K562 (cell line): ENCODE measurements at regions not wholly inside any gene's neighbourhood (a gene's known extent, or its start where the extent isn't known, plus 50 kb on each side); places are given as distances from the start of the nearest gene placed in this dataset.

Experiments used
- ATAC-seq: fragments of 200-7000 bp; cut with Tn5 transposase; 3 replicates; pipeline ENCODE4 v1.9.1; 2020; ENCODE audit warnings: moderate library complexity
- BruUV-seq: library from RNA; stranded (reverse); fragments of 400-500 nt; replicated peaks from 2 replicates; lab custom pipeline; 2021; lab: Mats Ljungman, UMichigan
- CTCF ChIA-PET: fragments of 300-600 bp; formaldehyde crosslinking; extraction: SDS; loops from one replicate; lab custom pipeline; 2021; ENCODE audit warnings: low intra/inter-chr PET ratio; lab: Yijun Ruan, JAX
- POLR2A ChIA-PET: fragments of 300-600, 350-650 bp; sonication (Branson Sonifier 250); formaldehyde crosslinking; extraction: SDS; loops from one replicate; lab custom pipeline; 2021; ENCODE audit warnings: antibody characterized with exemption, inconsistent platforms; lab: Yijun Ruan, JAX
- DNase-seq, 4 experiments: peaks; one replicate each; pipeline versions ENCODE4 v3.0.0 to v3.0.0-alpha.2; 2011 to 2018; ENCODE audit warnings: low spot score in 3 of 4, mixed read lengths in 3 of 4; ENCODE audit errors: extremely low read depth in 1 of 4
- FAIRE-seq: peaks from 2 replicates; lab custom pipeline; 2011; peaks lifted over from hg19 to GRCh38; lab: Jason Lieb, UNC
- H2AFZ ChIP-seq: 2 replicates; pipeline ENCODE4 v1.6.0; 2011; ENCODE audit warnings: low read depth, low read length, control low read depth, inconsistent platforms
- H3K27ac ChIP-seq: fragments of 200-600 bp; 3 replicates; pipeline ENCODE4 v1.8.0; 2011; ENCODE audit warnings: low read depth, mild to moderate bottlenecking, control low read depth, inconsistent platforms, low read length, moderate library complexity, mixed read lengths; ENCODE audit errors: extremely low read depth
- H3K27me3 ChIP-seq, 2 experiments: fragments of 300-600 bp in 1 of 2; 2 replicates in 1 of 2; 3 replicates in 1 of 2; pipeline versions ENCODE4 v1.6.0 to v1.8.0; 2011; ENCODE audit warnings: inconsistent platforms in 2 of 2, low read length in 2 of 2, mild to moderate bottlenecking in 1 of 2, mixed read lengths in 1 of 2, moderate library complexity in 1 of 2; ENCODE audit not compliant: control insufficient read depth in 2 of 2, insufficient read depth in 2 of 2
- H3K36me3 ChIP-seq: fragments of 300-600 bp; 3 replicates; pipeline ENCODE4 v1.8.0; 2011; ENCODE audit warnings: mild to moderate bottlenecking, low read length, inconsistent platforms; ENCODE audit not compliant: control insufficient read depth, insufficient read depth
- H3K4me1 ChIP-seq, 2 experiments: fragments of 200-600 bp in 1 of 2; replicated peaks in 1 of 2; 2 replicates in 1 of 2; 3 replicates in 1 of 2; pipeline versions ENCODE4 v1.5.1 to v1.8.0; 2011; ENCODE audit warnings: inconsistent platforms in 2 of 2, low read length in 2 of 2, mild to moderate bottlenecking in 1 of 2, mixed read lengths in 1 of 2, moderate library complexity in 1 of 2; ENCODE audit not compliant: control insufficient read depth in 2 of 2, insufficient read depth in 2 of 2
- H3K4me2 ChIP-seq: 2 replicates; pipeline ENCODE4 v1.6.1; 2011; ENCODE audit warnings: low read length, control low read depth, inconsistent platforms, mixed read lengths; ENCODE audit not compliant: insufficient read depth
- H3K4me3 ChIP-seq: fragments of 200-600 bp; sonication (generic), shearing (Covaris generic); 2 replicates; pipeline ENCODE4 v1.5.1; 2016; ENCODE audit warnings: control low read depth, inconsistent platforms
- H3K79me2 ChIP-seq: fragments of 200-600 bp; 3 replicates; pipeline ENCODE4 v1.8.0; 2011; ENCODE audit warnings: low read length, inconsistent platforms; ENCODE audit not compliant: control insufficient read depth, insufficient read depth
- H3K9ac ChIP-seq, 2 experiments: 2 replicates each; pipeline versions ENCODE4 v1.6.0 to v1.6.1; 2011; ENCODE audit warnings: low read depth in 2 of 2, low read length in 2 of 2, control low read depth in 1 of 2, inconsistent platforms in 1 of 2, mild to moderate bottlenecking in 1 of 2, mixed read lengths in 1 of 2; ENCODE audit not compliant: insufficient read depth in 1 of 2
- H3K9me1 ChIP-seq: one replicate; pipeline ENCODE4 v1.6.0; 2011; ENCODE audit warnings: inconsistent platforms, mild to moderate bottlenecking, low read length, moderate library complexity; ENCODE audit not compliant: control insufficient read depth, insufficient read depth
- H3K9me3 ChIP-seq: replicated peaks from 2 replicates; pipeline ENCODE4 v1.5.1; 2011; ENCODE audit warnings: low read depth, low read length, inconsistent platforms; ENCODE audit not compliant: control insufficient read depth, insufficient read depth
- H4K20me1 ChIP-seq: replicated peaks from 2 replicates; pipeline ENCODE4 v1.6.1; 2011; ENCODE audit warnings: low read length, inconsistent platforms, mixed read lengths; ENCODE audit not compliant: control insufficient read depth, insufficient read depth
- BRD4 ChIP-seq: fragments of 200-600 bp; sonication (generic); IDR thresholded peaks from 2 replicates; pipeline ENCODE4 v1.6.1; 2017; ENCODE audit warnings: inconsistent platforms
- CBX5 ChIP-seq: IDR thresholded peaks from 2 replicates; pipeline ENCODE4 v1.6.1; 2014; ENCODE audit warnings: low read depth, borderline replicate concordance
- KLF13 ChIP-seq: fragments of 450-650 bp; IDR thresholded peaks from 2 replicates; pipeline ENCODE4 v1.6.1; 2016; ENCODE audit warnings: missing genetic modification characterization, low read depth, mild to moderate bottlenecking, missing compliant biosample characterization, moderate library complexity, borderline replicate concordance
- LCOR ChIP-seq: sonication (generic); formaldehyde crosslinking; IDR thresholded peaks from 2 replicates; pipeline ENCODE4 v1.8.0; 2022; ENCODE audit warnings: mild to moderate bottlenecking, missing genetic modification reagents
- MAFG ChIP-seq: fragments of 450-650 bp; conservative IDR thresholded peaks from 2 replicates; pipeline ENCODE4 v1.6.1; 2016; ENCODE audit warnings: missing genetic modification characterization, missing compliant biosample characterization
- POLR2AphosphoS2 ChIP-seq: IDR thresholded peaks from 2 replicates; pipeline ENCODE4 v1.6.1; 2012; ENCODE audit warnings: low read length, improper control_type of control experiment
- YY1 ChIP-seq, 3 experiments: IDR thresholded peaks; 2 replicates each; pipeline ENCODE4 v1.6.1; 2011; ENCODE audit warnings: low read length in 2 of 3, mild to moderate bottlenecking in 2 of 3, moderate library complexity in 2 of 3, borderline replicate concordance in 1 of 3, control low read depth in 1 of 3, low read depth in 1 of 3; ENCODE audit not compliant: insufficient read depth in 3 of 3, insufficient replicate concordance in 2 of 3, control insufficient read depth in 1 of 3, insufficient read length in 1 of 3; ENCODE audit errors: extremely low read depth in 1 of 3
- ZNF449 ChIP-seq: fragments of 250-450 bp; sonication (Bioruptor Pico); IDR thresholded peaks from 2 replicates; pipeline ENCODE4 v1.8.0; 2022; ENCODE audit warnings: moderate library complexity, mild to moderate bottlenecking, inconsistent platforms
- WGBS: fragments of 100-300 bp; shearing (Covaris generic); methylation state at CpG from one replicate; pipeline ENCODE4 v1.1.6; 2016; ENCODE audit warnings: low coverage, mixed read lengths; ENCODE audit not compliant: insufficient coverage; ENCODE audit errors: missing lambda C conversion rate; 5-methylcytosine and 5-hydroxymethylcytosine counted together
- in situ Hi-C: fragments of 300-500 bp; cut with MboI; formaldehyde crosslinking; loops from 4 replicates; pipeline ENCODE4 v1.15.0; 2018; ENCODE audit warnings: inconsistent platforms, mixed read lengths
- intact Hi-C: fragments of 100-400 bp; cut with micrococcal nuclease; formaldehyde crosslinking; loops from 2 replicates; pipeline ENCODE4 v1.14.2; 2022

GRCh38 chr10:83986800-83987199, 152.5 kb upstream of the GHITM start (continued):
- TF ChIP-seq ZNF449 = no peak
- no peak for TF ChIP-seq CBX5
- no peak for TF ChIP-seq YY1 (IDR thresholded peaks at IDR 0.05; ENCODE audit: borderline replicate concordance in 1 of 3, control insufficient read depth in 1 of 3, extremely low read depth in 1 of 3, insufficient read depth in 3 of 3, insufficient read length in 1 of 3, insufficient replicate concordance in 2 of 3, low read depth in 1 of 3, low read length in 2 of 3)
- TF ChIP-seq KLF13 (tag) = no peak
- TF ChIP-seq MAFG (tag) = peak; percentile 35; the same call in 1 of the 2 replicates
- no peak for TF ChIP-seq BRD4

DNA sequence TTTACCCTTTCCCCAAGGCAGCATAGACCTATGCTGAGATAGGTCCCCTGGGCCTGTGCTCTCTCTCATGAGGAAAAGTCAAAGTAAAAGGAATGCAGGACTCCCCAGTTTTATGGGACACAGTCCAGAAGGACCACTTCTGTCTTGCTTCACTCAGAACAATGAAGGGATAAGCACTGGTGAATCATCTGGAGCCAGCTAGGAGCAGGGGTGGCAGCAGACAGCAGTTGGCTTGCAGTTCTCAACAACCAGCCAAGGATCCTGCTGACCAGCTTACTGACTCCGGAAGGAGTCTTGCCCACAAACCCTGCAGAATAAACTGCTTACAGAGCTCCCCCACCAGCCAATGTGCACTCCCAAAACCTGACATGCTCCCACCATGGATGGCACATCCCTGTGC, 152.1 kb upstream of the GHITM start:
- WGBS = 6% methylated on average over 1 of the region's 1 CpG
- BruUV-seq = no TSS peak
- TF ChIP-seq LCOR = no peak
- TF ChIP-seq POLR2AphosphoS2 = no peak
- H3K27me3 ChIP-seq = no peaks in the 10 kb centered on the region
- DNase-seq = no peak
- no peak overlapping the region for H2AFZ ChIP-seq
- H3K4me2 ChIP-seq = no peak overlapping the region
- no peak overlapping the region for H3K4me3 ChIP-seq
- CTCF ChIA-PET = no interaction called here
- H4K20me1 ChIP-seq = no peaks in the 10 kb centered on the region
- no peaks in the 10 kb centered on the region for H3K36me3 ChIP-seq
- H3K4me1 ChIP-seq = peaks cover 0 to 18% of the 10 kb centered on the region in 2 experiments; a peak in 4 of 5 replicates
- no peak for FAIRE-seq
- no peak overlapping the region for H3K9ac ChIP-seq
- H3K9me3 ChIP-seq = no peaks in the 10 kb centered on the region
- H3K27ac ChIP-seq = no peak overlapping the region
- POLR2A ChIA-PET = interaction anchor here (0.6 kb wide), 1 partner anchor 880 kb away, joined by 4 read pairs; no protein-coding TSS in a partner anchor
- in situ Hi-C loops (no loop called here), intact Hi-C loops (no loop called here)
- no peak for ATAC-seq
- H3K9me1 ChIP-seq = no peaks in the 10 kb centered on the region
- no peaks in the 10 kb centered on the region for H3K79me2 ChIP-seq
